GM12873 (cell line): ENCODE measurements at regions not wholly inside any gene's neighbourhood (a gene's known extent, or its start where the extent isn't known, plus 50 kb on each side); places are given as distances from the start of the nearest gene placed in this dataset.

Source experiments
- CTCF ChIP-seq: IDR thresholded peaks from 2 replicates; pipeline ENCODE4 v1.5.1; 2012; ENCODE audit warnings: low read depth, mild to moderate bottlenecking, moderate library complexity, low read length, control low read depth; ENCODE audit not compliant: insufficient read depth; ENCODE audit errors: missing control alignments

- TF ChIP-seq CTCF = no peak
Observed at GRCh38 chr13:81458170-81458569, 1117.2 kb upstream of the SPRY2 start.

GRCh38 chr13:81446441-81446840 lies 1105.5 kb upstream of the SPRY2 start:
- TF ChIP-seq CTCF = no peak

GRCh38 chr13:81442904-81443303 lies 1102.0 kb upstream of the SPRY2 start:
- no peak for TF ChIP-seq CTCF

- no peak for TF ChIP-seq CTCF
Observed at GRCh38 chr13:81425286-81425685, 1084.4 kb upstream of the SPRY2 start.

- TF ChIP-seq CTCF = no peak
Observed at GRCh38 chr13:81409284-81409683, 1068.4 kb upstream of the SPRY2 start.

- no peak for TF ChIP-seq CTCF
Observed at GRCh38 chr13:81408647-81409046, 1067.7 kb upstream of the SPRY2 start.

GRCh38 chr13:81406639-81407292 lies 1065.8 kb upstream of the SPRY2 start:
- no peak for TF ChIP-seq CTCF

GRCh38 chr13:81406022-81406421 lies 1065.1 kb upstream of the SPRY2 start:
- TF ChIP-seq CTCF = no peak
